ENCODE measurements at regions not wholly inside any gene's neighbourhood (a gene's known extent, or its start where the extent isn't known, plus 50 kb on each side); places are given as distances from the start of the nearest gene placed in this dataset.

DNA sequence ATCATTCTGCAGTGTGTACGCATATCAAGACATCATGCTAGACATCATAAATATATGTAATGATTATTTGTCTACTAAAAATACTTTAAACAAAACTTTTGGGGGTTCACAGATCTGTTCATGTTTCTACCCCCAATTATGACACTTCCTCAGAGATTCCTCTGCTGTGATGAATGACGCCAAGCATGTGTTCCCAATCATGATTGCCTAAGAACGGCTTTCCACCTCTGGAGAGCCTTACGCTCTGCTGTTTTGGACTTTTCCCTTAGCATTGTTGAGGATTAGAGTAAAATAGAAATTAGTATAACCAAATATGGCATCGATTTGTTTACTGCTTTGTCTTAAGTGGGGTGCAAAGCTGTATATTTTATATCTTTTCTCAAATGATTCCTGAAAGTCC, 236.3 kb upstream of the IGFBP3 start:
- BruUV-seq (replicated peaks), result no TSS peak
- Mint-ChIP-seq H3K27ac (ENCODE audit: low read depth, unreplicated experiment) (no peak overlapping the region), H3K4me3 (ENCODE audit: unreplicated experiment) (no peak overlapping the region), H3K4me1 (ENCODE audit: insufficient read depth, unreplicated experiment) (peaks cover 38% of the 10 kb centered on the region), H3K27me3 (ENCODE audit: insufficient read depth, unreplicated experiment) (no peaks in the 10 kb centered on the region), H3K36me3 (ENCODE audit: insufficient read depth, unreplicated experiment) (no peaks in the 10 kb centered on the region), H3K9me3 (ENCODE audit: unreplicated experiment) (peaks cover 7% of the 10 kb centered on the region)
- TF ChIP-seq CTCF (IDR thresholded peaks at IDR 0.05; ENCODE audit: unreplicated experiment), result no peak
- CTCF ChIA-PET, result no interaction called here
- no peak for DNase-seq (ENCODE audit: unreplicated experiment)
- POLR2A ChIA-PET, result interaction anchor here (1.3 kb wide), 1 partner anchor 11 kb away, joined by 3 read pairs; no protein-coding TSS in a partner anchor
- intact Hi-C loops (cut with micrococcal nuclease), result no loop called here

GRCh38 chr7:46156853-46157252, 235.8 kb upstream of the IGFBP3 start:
- no peak for DNase-seq (ENCODE audit: unreplicated experiment)
- no peak for TF ChIP-seq CTCF (IDR thresholded peaks at IDR 0.05; ENCODE audit: unreplicated experiment)
- Mint-ChIP-seq H3K27me3 (ENCODE audit: insufficient read depth, unreplicated experiment) (no peaks in the 10 kb centered on the region), H3K4me1 (ENCODE audit: insufficient read depth, unreplicated experiment) (peaks cover 32% of the 10 kb centered on the region), H3K4me3 (ENCODE audit: unreplicated experiment) (no peak overlapping the region), H3K36me3 (ENCODE audit: insufficient read depth, unreplicated experiment) (no peaks in the 10 kb centered on the region), H3K9me3 (ENCODE audit: unreplicated experiment) (peaks cover 7% of the 10 kb centered on the region), H3K27ac (ENCODE audit: low read depth, unreplicated experiment) (no peak overlapping the region)
- intact Hi-C loops (cut with micrococcal nuclease), result no loop called here
- BruUV-seq (replicated peaks), result no TSS peak
- CTCF ChIA-PET, result interaction anchor here (1.2 kb wide), 1 partner anchor 11 kb away, joined by 3 read pairs; no protein-coding TSS in a partner anchor
- POLR2A ChIA-PET, result interaction anchor here (1.3 kb wide), 1 partner anchor 12 kb away, joined by 3 read pairs; no protein-coding TSS in a partner anchor

- Mint-ChIP-seq H3K27me3 (ENCODE audit: insufficient read depth, unreplicated experiment) (no peaks in the 10 kb centered on the region), H3K4me1 (ENCODE audit: insufficient read depth, unreplicated experiment) (peaks cover 29% of the 10 kb centered on the region), H3K4me3 (ENCODE audit: unreplicated experiment) (no peak overlapping the region), H3K27ac (ENCODE audit: low read depth, unreplicated experiment) (no peak overlapping the region), H3K9me3 (ENCODE audit: unreplicated experiment) (peaks cover 7% of the 10 kb centered on the region), H3K36me3 (ENCODE audit: insufficient read depth, unreplicated experiment) (no peaks in the 10 kb centered on the region)
- intact Hi-C loops (cut with micrococcal nuclease), result no loop called here
- POLR2A ChIA-PET, result interaction anchor here (0.6 kb wide), 2 partner anchors 43 to 233 kb away, joined by 3 read pairs; no protein-coding TSS in a partner anchor
- no peak for DNase-seq (ENCODE audit: unreplicated experiment)
- TF ChIP-seq CTCF (IDR thresholded peaks at IDR 0.05; ENCODE audit: unreplicated experiment), result no peak
- BruUV-seq (replicated peaks), result no TSS peak
- CTCF ChIA-PET, result interaction anchor here (0.6 to 1.2 kb wide), 2 partner anchors 12 to 1102 kb away, joined by 3 read pairs; no protein-coding TSS in a partner anchor
These were observed 235.0 kb upstream of the IGFBP3 start for GRCh38 chr7:46156086-46156485.

DNA sequence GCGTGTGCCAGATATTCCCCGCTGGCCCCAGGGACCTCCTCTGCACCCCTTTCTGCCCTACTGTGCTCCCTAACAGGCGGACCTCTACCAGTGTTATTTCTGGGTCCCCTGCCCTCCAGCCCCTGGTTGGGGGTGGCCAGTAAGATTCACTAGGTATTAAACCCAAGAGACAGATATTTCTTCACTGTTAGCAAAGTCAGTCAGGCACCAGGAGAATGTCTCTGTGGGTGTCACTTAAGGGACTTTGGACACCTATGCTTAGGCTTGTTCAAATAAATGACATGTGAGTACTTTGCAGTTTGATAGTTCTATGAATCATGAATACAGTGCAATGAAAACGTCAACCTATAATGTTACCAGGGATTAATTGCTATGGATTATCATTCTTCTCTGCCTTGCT, 234.3 kb upstream of the IGFBP3 start:
- intact Hi-C loops (cut with micrococcal nuclease), result no loop called here
- no peak for DNase-seq (ENCODE audit: unreplicated experiment)
- no TSS peak for BruUV-seq (replicated peaks)
- ChIA-PET CTCF (interaction anchor here (0.6 to 0.7 kb wide), 2 partner anchors 12 to 1101 kb away, joined by 3 read pairs; no protein-coding TSS in a partner anchor), POLR2A (interaction anchor here (0.6 to 2.1 kb wide), 4 partner anchors 13 to 777 kb away, joined by 3 to 13 read pairs (median 3); no protein-coding TSS in a partner anchor)
- Mint-ChIP-seq H3K4me3 (ENCODE audit: unreplicated experiment) (no peak overlapping the region), H3K4me1 (ENCODE audit: insufficient read depth, unreplicated experiment) (peaks cover 29% of the 10 kb centered on the region), H3K9me3 (ENCODE audit: unreplicated experiment) (peaks cover 7% of the 10 kb centered on the region), H3K27ac (ENCODE audit: low read depth, unreplicated experiment) (no peak overlapping the region), H3K36me3 (ENCODE audit: insufficient read depth, unreplicated experiment) (no peaks in the 10 kb centered on the region), H3K27me3 (ENCODE audit: insufficient read depth, unreplicated experiment) (no peaks in the 10 kb centered on the region)
- no peak for TF ChIP-seq CTCF (IDR thresholded peaks at IDR 0.05; ENCODE audit: unreplicated experiment)
